Caco-2 (cell line): ENCODE measurements at regions not wholly inside any gene's neighbourhood (a gene's known extent, or its start where the extent isn't known, plus 50 kb on each side); places are given as distances from the start of the nearest gene placed in this dataset.

Experiments used
- BruUV-seq: library from RNA; stranded (reverse); fragments of 400-500 nt; replicated peaks from 2 replicates; lab custom pipeline; 2021; lab: Mats Ljungman, UMichigan
- CTCF ChIA-PET: fragments of 300-600 bp; sonication (Branson Sonifier 250); formaldehyde crosslinking; loops from one replicate; lab custom pipeline; 2022; ENCODE audit warnings: antibody characterized with exemption; lab: Charles Lee
- POLR2A ChIA-PET: fragments of 300-600 bp; sonication (Branson Sonifier 250); formaldehyde crosslinking; loops from one replicate; lab custom pipeline; 2022; ENCODE audit warnings: antibody characterized with exemption; lab: Charles Lee
- DNase-seq, 2 experiments: peaks; one replicate each; pipeline versions ENCODE4 v3.0.0 to v3.0.0-alpha.2; 2020 to 2022
- H3K27me3 ChIP-seq: replicated peaks from 2 replicates; pipeline ENCODE4 v1.6.0; 2011; ENCODE audit warnings: low read length; ENCODE audit not compliant: control insufficient read depth, insufficient read depth
- H3K36me3 ChIP-seq: 2 replicates; pipeline ENCODE4 v1.5.1; 2011; ENCODE audit warnings: low read length; ENCODE audit not compliant: control insufficient read depth, insufficient read depth
- H3K4me1 ChIP-seq: fragments of 250-450 bp; sonication (Bioruptor Pico); 2 replicates; pipeline ENCODE4 v1.5.1; 2020; ENCODE audit warnings: mild to moderate bottlenecking
- H3K4me3 ChIP-seq: 2 replicates; pipeline ENCODE4 v1.5.1; 2011; ENCODE audit warnings: low read depth, mild to moderate bottlenecking, control low read depth, low read length
- H3K9me3 ChIP-seq: fragments of 250-450 bp; sonication (Bioruptor Pico); 2 replicates; pipeline ENCODE4 v1.5.1; 2020; ENCODE audit warnings: mild to moderate bottlenecking, moderate library complexity
- H3K27ac Mint-ChIP-seq: one replicate; pipeline ENCODE4 v1.8.0; 2022; ENCODE audit warnings: mixed read lengths; ENCODE audit not compliant: unreplicated experiment
- H3K27me3 Mint-ChIP-seq: one replicate; pipeline ENCODE4 v1.8.0; 2022; ENCODE audit warnings: mixed read lengths; ENCODE audit not compliant: insufficient read depth, unreplicated experiment
- H3K36me3 Mint-ChIP-seq: one replicate; pipeline ENCODE4 v1.8.0; 2022; ENCODE audit warnings: mild to moderate bottlenecking, mixed read lengths; ENCODE audit not compliant: insufficient read depth, unreplicated experiment
- H3K4me1 Mint-ChIP-seq: one replicate; pipeline ENCODE4 v1.8.0; 2022; ENCODE audit warnings: low read depth, mixed read lengths; ENCODE audit not compliant: unreplicated experiment
- H3K4me3 Mint-ChIP-seq: one replicate; pipeline ENCODE4 v1.8.0; 2022; ENCODE audit warnings: mild to moderate bottlenecking, moderate library complexity, mixed read lengths; ENCODE audit not compliant: unreplicated experiment
- H3K9me3 Mint-ChIP-seq: one replicate; pipeline ENCODE4 v1.8.0; 2022; ENCODE audit warnings: mixed read lengths; ENCODE audit not compliant: unreplicated experiment
- CTCF ChIP-seq, 2 experiments: fragments of 200-600 bp in 1 of 2; IDR thresholded peaks; 1 replicate in 1 of 2; 2 replicates in 1 of 2; pipeline versions ENCODE4 v1.5.1 to v1.8.0; 2011 to 2022; ENCODE audit warnings: antibody characterized with exemption in 1 of 2, control low read depth in 1 of 2, inconsistent platforms in 1 of 2, low read depth in 1 of 2, low read length in 1 of 2, mild to moderate bottlenecking in 1 of 2, moderate library complexity in 1 of 2; ENCODE audit not compliant: insufficient read depth in 1 of 2, severe bottlenecking in 1 of 2, unreplicated experiment in 1 of 2
- intact Hi-C: fragments of 100-400 bp; cut with micrococcal nuclease; formaldehyde crosslinking; loops from one replicate; pipeline ENCODE4 v1.10.0; 2022; ENCODE audit not compliant: unreplicated experiment

- TF ChIP-seq CTCF (IDR thresholded peaks at IDR 0.05; ENCODE audit: insufficient read depth in 1 of 2, low read depth in 1 of 2, low read length in 1 of 2, severe bottlenecking in 1 of 2, unreplicated experiment in 1 of 2) = no peak
- no peaks in the 10 kb centered on the region for H3K4me1 ChIP-seq
- Mint-ChIP-seq H3K4me3 (no peak overlapping the region), H3K36me3 (no peaks in the 10 kb centered on the region), H3K27me3 (peaks cover 10% of the 10 kb centered on the region), H3K4me1 (no peaks in the 10 kb centered on the region), H3K9me3 (no peaks in the 10 kb centered on the region), H3K27ac (no peak overlapping the region)
- BruUV-seq = no TSS peak
- DNase-seq = no peak
- H3K9me3 ChIP-seq = no peaks in the 10 kb centered on the region
- CTCF ChIA-PET = no interaction called here
- intact Hi-C loops = no loop called here
- POLR2A ChIA-PET = no interaction called here
- H3K27me3 ChIP-seq = no peaks in the 10 kb centered on the region
- H3K4me3 ChIP-seq = no peak overlapping the region
- H3K36me3 ChIP-seq = no peaks in the 10 kb centered on the region
Observed at GRCh38 chr7:37545619-37546534, 97.2 kb upstream of the ELMO1 start.

DNA sequence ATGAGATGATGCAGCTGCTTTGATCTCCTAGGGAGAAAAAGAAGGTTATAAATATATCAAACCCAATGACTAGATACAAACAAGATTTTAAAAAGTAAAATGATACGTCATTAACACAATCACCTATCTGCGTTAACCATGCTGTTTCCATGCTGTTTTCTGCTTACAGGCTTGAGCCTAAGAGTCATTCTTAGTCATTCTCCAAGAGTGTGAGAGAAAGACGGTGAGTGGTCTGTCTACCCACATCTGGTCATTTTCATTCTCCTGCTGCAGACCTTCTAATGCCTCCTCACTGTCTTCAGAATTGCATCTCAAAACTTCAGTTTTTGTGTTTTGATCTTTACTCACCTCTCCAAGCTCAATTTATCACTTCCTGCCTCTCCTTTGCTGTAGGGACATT, 98.0 kb upstream of the ELMO1 start:
- ChIA-PET POLR2A (no interaction called here), CTCF (no interaction called here)
- Mint-ChIP-seq H3K4me1 (no peaks in the 10 kb centered on the region), H3K36me3 (no peaks in the 10 kb centered on the region), H3K4me3 (no peak overlapping the region), H3K27ac (no peak overlapping the region), H3K9me3 (no peaks in the 10 kb centered on the region), H3K27me3 (peaks cover 10% of the 10 kb centered on the region)
- intact Hi-C loops = no loop called here
- no peak for TF ChIP-seq CTCF (IDR thresholded peaks at IDR 0.05; ENCODE audit: insufficient read depth in 1 of 2, low read depth in 1 of 2, low read length in 1 of 2, severe bottlenecking in 1 of 2, unreplicated experiment in 1 of 2)
- Histone ChIP-seq H3K9me3 (no peaks in the 10 kb centered on the region), H3K27me3 (no peaks in the 10 kb centered on the region), H3K4me3 (no peak overlapping the region), H3K4me1 (no peaks in the 10 kb centered on the region), H3K36me3 (no peaks in the 10 kb centered on the region)
- DNase-seq = no peak
- BruUV-seq = no TSS peak

DNA sequence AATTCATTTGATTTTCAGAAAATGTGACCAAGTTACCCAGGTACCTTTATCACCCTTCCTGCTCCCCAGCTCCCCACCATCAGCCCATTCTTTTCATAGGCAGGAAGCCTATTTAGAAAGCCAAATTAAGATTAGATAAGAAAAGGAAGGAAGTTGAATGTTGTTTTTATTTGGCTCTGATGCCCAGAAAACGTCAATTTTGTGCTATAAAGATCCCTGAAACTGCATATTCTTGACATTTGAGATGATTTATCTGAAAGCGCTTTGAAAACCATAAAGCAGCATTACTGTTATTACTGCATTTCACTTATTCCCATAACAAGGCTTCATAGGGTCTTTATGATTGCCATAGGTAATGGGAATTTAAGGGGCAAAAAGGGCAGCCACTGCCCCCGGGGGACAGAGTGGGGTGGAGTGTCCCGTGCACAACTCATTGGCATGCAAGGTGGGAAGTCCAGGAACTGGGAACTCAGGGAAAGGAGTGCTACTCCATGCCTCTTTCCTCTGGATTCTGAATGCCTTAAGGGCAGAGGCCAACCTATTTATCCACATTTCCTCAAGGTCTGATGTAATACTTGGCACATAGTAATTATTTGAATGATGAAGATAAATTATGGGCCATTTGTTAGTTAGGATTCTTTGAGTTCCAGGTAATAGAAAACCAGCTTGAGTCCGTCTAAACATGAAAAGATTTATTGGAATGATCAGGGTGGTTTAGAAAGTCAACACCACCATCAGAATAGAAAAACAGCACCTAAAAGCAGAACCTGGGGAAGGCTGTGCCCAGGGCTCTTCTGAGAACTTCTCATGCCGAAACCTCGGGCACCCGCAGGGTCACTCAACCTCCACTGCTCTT, 100.6 kb upstream of the ELMO1 start:
- ChIA-PET POLR2A (no interaction called here), CTCF (no interaction called here)
- H3K36me3 ChIP-seq = no peaks in the 10 kb centered on the region
- intact Hi-C loops = no loop called here
- no TSS peak for BruUV-seq
- no peak overlapping the region for H3K27ac Mint-ChIP-seq
- H3K9me3 ChIP-seq = no peaks in the 10 kb centered on the region
- no peak for DNase-seq
- no peaks in the 10 kb centered on the region for H3K4me1 Mint-ChIP-seq
- H3K4me1 ChIP-seq = no peaks in the 10 kb centered on the region
- no peaks in the 10 kb centered on the region for H3K36me3 Mint-ChIP-seq
- no peak overlapping the region for H3K4me3 Mint-ChIP-seq
- peaks cover 10% of the 10 kb centered on the region for H3K27me3 Mint-ChIP-seq
- H3K4me3 ChIP-seq = no peak overlapping the region
- H3K9me3 Mint-ChIP-seq = peaks cover 10% of the 10 kb centered on the region
- no peaks in the 10 kb centered on the region for H3K27me3 ChIP-seq
- TF ChIP-seq CTCF (IDR thresholded peaks at IDR 0.05; ENCODE audit: insufficient read depth in 1 of 2, low read depth in 1 of 2, low read length in 1 of 2, severe bottlenecking in 1 of 2, unreplicated experiment in 1 of 2) = no peak
